K562 (cell line): ENCODE measurements at regions not wholly inside any gene's neighbourhood (a gene's known extent, or its start where the extent isn't known, plus 50 kb on each side); places are given as distances from the start of the nearest gene placed in this dataset.

Experiments used
- ATAC-seq: fragments of 200-7000 bp; cut with Tn5 transposase; 3 replicates; pipeline ENCODE4 v1.9.1; 2020; ENCODE audit warnings: moderate library complexity
- BruUV-seq: library from RNA; stranded (reverse); fragments of 400-500 nt; replicated peaks from 2 replicates; lab custom pipeline; 2021; lab: Mats Ljungman, UMichigan
- CTCF ChIA-PET: fragments of 300-600 bp; formaldehyde crosslinking; extraction: SDS; loops from one replicate; lab custom pipeline; 2021; ENCODE audit warnings: low intra/inter-chr PET ratio; lab: Yijun Ruan, JAX
- POLR2A ChIA-PET: fragments of 300-600, 350-650 bp; sonication (Branson Sonifier 250); formaldehyde crosslinking; extraction: SDS; loops from one replicate; lab custom pipeline; 2021; ENCODE audit warnings: antibody characterized with exemption, inconsistent platforms; lab: Yijun Ruan, JAX
- DNase-seq, 4 experiments: peaks; one replicate each; pipeline versions ENCODE4 v3.0.0 to v3.0.0-alpha.2; 2011 to 2018; ENCODE audit warnings: low spot score in 3 of 4, mixed read lengths in 3 of 4; ENCODE audit errors: extremely low read depth in 1 of 4
- FAIRE-seq: peaks from 2 replicates; lab custom pipeline; 2011; peaks lifted over from hg19 to GRCh38; lab: Jason Lieb, UNC
- H2AFZ ChIP-seq: 2 replicates; pipeline ENCODE4 v1.6.0; 2011; ENCODE audit warnings: low read depth, low read length, control low read depth, inconsistent platforms
- H3K27ac ChIP-seq: fragments of 200-600 bp; 3 replicates; pipeline ENCODE4 v1.8.0; 2011; ENCODE audit warnings: low read depth, mild to moderate bottlenecking, control low read depth, inconsistent platforms, low read length, moderate library complexity, mixed read lengths; ENCODE audit errors: extremely low read depth
- H3K27me3 ChIP-seq, 2 experiments: fragments of 300-600 bp in 1 of 2; 2 replicates in 1 of 2; 3 replicates in 1 of 2; pipeline versions ENCODE4 v1.6.0 to v1.8.0; 2011; ENCODE audit warnings: inconsistent platforms in 2 of 2, low read length in 2 of 2, mild to moderate bottlenecking in 1 of 2, mixed read lengths in 1 of 2, moderate library complexity in 1 of 2; ENCODE audit not compliant: control insufficient read depth in 2 of 2, insufficient read depth in 2 of 2
- H3K36me3 ChIP-seq: fragments of 300-600 bp; 3 replicates; pipeline ENCODE4 v1.8.0; 2011; ENCODE audit warnings: mild to moderate bottlenecking, low read length, inconsistent platforms; ENCODE audit not compliant: control insufficient read depth, insufficient read depth
- H3K4me1 ChIP-seq, 2 experiments: fragments of 200-600 bp in 1 of 2; replicated peaks in 1 of 2; 2 replicates in 1 of 2; 3 replicates in 1 of 2; pipeline versions ENCODE4 v1.5.1 to v1.8.0; 2011; ENCODE audit warnings: inconsistent platforms in 2 of 2, low read length in 2 of 2, mild to moderate bottlenecking in 1 of 2, mixed read lengths in 1 of 2, moderate library complexity in 1 of 2; ENCODE audit not compliant: control insufficient read depth in 2 of 2, insufficient read depth in 2 of 2
- H3K4me2 ChIP-seq: 2 replicates; pipeline ENCODE4 v1.6.1; 2011; ENCODE audit warnings: low read length, control low read depth, inconsistent platforms, mixed read lengths; ENCODE audit not compliant: insufficient read depth
- H3K4me3 ChIP-seq: fragments of 200-600 bp; sonication (generic), shearing (Covaris generic); 2 replicates; pipeline ENCODE4 v1.5.1; 2016; ENCODE audit warnings: control low read depth, inconsistent platforms
- H3K79me2 ChIP-seq: fragments of 200-600 bp; 3 replicates; pipeline ENCODE4 v1.8.0; 2011; ENCODE audit warnings: low read length, inconsistent platforms; ENCODE audit not compliant: control insufficient read depth, insufficient read depth
- H3K9ac ChIP-seq, 2 experiments: 2 replicates each; pipeline versions ENCODE4 v1.6.0 to v1.6.1; 2011; ENCODE audit warnings: low read depth in 2 of 2, low read length in 2 of 2, control low read depth in 1 of 2, inconsistent platforms in 1 of 2, mild to moderate bottlenecking in 1 of 2, mixed read lengths in 1 of 2; ENCODE audit not compliant: insufficient read depth in 1 of 2
- H3K9me1 ChIP-seq: one replicate; pipeline ENCODE4 v1.6.0; 2011; ENCODE audit warnings: inconsistent platforms, mild to moderate bottlenecking, low read length, moderate library complexity; ENCODE audit not compliant: control insufficient read depth, insufficient read depth
- H3K9me3 ChIP-seq: replicated peaks from 2 replicates; pipeline ENCODE4 v1.5.1; 2011; ENCODE audit warnings: low read depth, low read length, inconsistent platforms; ENCODE audit not compliant: control insufficient read depth, insufficient read depth
- H4K20me1 ChIP-seq: replicated peaks from 2 replicates; pipeline ENCODE4 v1.6.1; 2011; ENCODE audit warnings: low read length, inconsistent platforms, mixed read lengths; ENCODE audit not compliant: control insufficient read depth, insufficient read depth
- ATF3 ChIP-seq, 2 experiments: fragments of 450-650 bp in 1 of 2; sonication (generic) in 1 of 2; formaldehyde crosslinking in 1 of 2; IDR thresholded peaks in 1 of 2; conservative IDR thresholded peaks in 1 of 2; 2 replicates each; pipeline versions ENCODE4 v1.6.1 to v1.8.1; 2016 to 2023; ENCODE audit warnings: mild to moderate bottlenecking in 2 of 2, moderate library complexity in 2 of 2, inconsistent platforms in 1 of 2, missing genetic modification reagents in 1 of 2
- CTCFL ChIP-seq: IDR thresholded peaks from 2 replicates; pipeline ENCODE4 v1.6.1; 2011; ENCODE audit warnings: borderline replicate concordance, low read depth, mild to moderate bottlenecking, moderate library complexity, low read length; ENCODE audit not compliant: insufficient read depth, poor library complexity, severe bottlenecking
- EP400 ChIP-seq: fragments of 450-650 bp; IDR thresholded peaks from 2 replicates; pipeline ENCODE4 v1.6.1; 2017; ENCODE audit warnings: antibody characterized with exemption, mild to moderate bottlenecking, moderate library complexity
- KAT2B ChIP-seq: IDR thresholded peaks from one replicate; pipeline ENCODE4 v1.6.1; 2012; ENCODE audit warnings: low read depth, mild to moderate bottlenecking, control low read depth, inconsistent platforms, low read length, moderate library complexity
- MAFG ChIP-seq: fragments of 450-650 bp; conservative IDR thresholded peaks from 2 replicates; pipeline ENCODE4 v1.6.1; 2016; ENCODE audit warnings: missing genetic modification characterization, missing compliant biosample characterization
- RAD21 ChIP-seq, 2 experiments: fragments of 250-450 bp in 1 of 2; fragments of 450-650 bp in 1 of 2; sonication (Bioruptor Pico) in 1 of 2; formaldehyde crosslinking in 1 of 2; IDR thresholded peaks in 1 of 2; conservative IDR thresholded peaks in 1 of 2; 2 replicates each; pipeline versions ENCODE4 v1.4.0 to v1.8.0; 2020 to 2022; ENCODE audit warnings: mild to moderate bottlenecking in 2 of 2, moderate library complexity in 1 of 2
- RBM17 ChIP-seq: fragments of 200-400 bp; formaldehyde crosslinking; IDR thresholded peaks from 2 replicates; pipeline ENCODE4 v1.6.1; 2017; ENCODE audit warnings: low read depth, mild to moderate bottlenecking, low read length, borderline replicate concordance
- RNF2 ChIP-seq: sonication (generic); IDR thresholded peaks from 2 replicates; pipeline ENCODE4 v1.6.1; 2016
- SMAD2 ChIP-seq: fragments of 150-350 bp; IDR thresholded peaks from 2 replicates; pipeline ENCODE4 v1.6.1; 2014; ENCODE audit warnings: low read depth, mild to moderate bottlenecking, low read length
- TSHZ1 ChIP-seq: fragments of 250-450 bp; sonication (Bioruptor Pico); IDR thresholded peaks from 2 replicates; pipeline ENCODE4 v1.4.0; 2020; ENCODE audit warnings: mild to moderate bottlenecking, moderate library complexity
- U2AF2 ChIP-seq: fragments of 200-400 bp; formaldehyde crosslinking; optimal IDR thresholded peaks from 2 replicates; pipeline ENCODE3; 2017; ENCODE audit warnings: low read depth, mild to moderate bottlenecking, low read length
- ZEB2 ChIP-seq: fragments of 450-650 bp; IDR thresholded peaks from 2 replicates; pipeline ENCODE4 v1.6.1; 2016
- ZNF41 ChIP-seq: fragments of 250-450 bp; sonication (Bioruptor Pico); conservative IDR thresholded peaks from 2 replicates; pipeline ENCODE4 v1.4.0; 2020; ENCODE audit warnings: mild to moderate bottlenecking
- ZNF584 ChIP-seq: fragments of 200-800 bp; sonication (Bioruptor generic); IDR thresholded peaks from 2 replicates; pipeline ENCODE4 v1.6.1; 2016; ENCODE audit warnings: low read depth, mild to moderate bottlenecking, missing genetic modification characterization, missing compliant biosample characterization
- WGBS: fragments of 100-300 bp; shearing (Covaris generic); methylation state at CpG from one replicate; pipeline ENCODE4 v1.1.6; 2016; ENCODE audit warnings: low coverage, mixed read lengths; ENCODE audit not compliant: insufficient coverage; ENCODE audit errors: missing lambda C conversion rate; 5-methylcytosine and 5-hydroxymethylcytosine counted together
- in situ Hi-C: fragments of 300-500 bp; cut with MboI; formaldehyde crosslinking; loops from 4 replicates; pipeline ENCODE4 v1.15.0; 2018; ENCODE audit warnings: inconsistent platforms, mixed read lengths
- intact Hi-C: fragments of 100-400 bp; cut with micrococcal nuclease; formaldehyde crosslinking; loops from 2 replicates; pipeline ENCODE4 v1.14.2; 2022

GRCh38 chr17:79354173-79354820 is 256.6 kb downstream of the RBFOX3 start:
- H3K9me3 ChIP-seq, result no peaks in the 10 kb centered on the region
- H3K9me1 ChIP-seq, result no peaks in the 10 kb centered on the region
- in situ Hi-C loops, result no loop called here
- H3K4me3 ChIP-seq, result no peak overlapping the region
- WGBS, result 4% methylated on average over 15 of the region's 15 CpGs
- CTCF ChIA-PET, result no interaction called here
- TF ChIP-seq KAT2B, result no peak
- TF ChIP-seq ZNF584 (CRISPR knock-in tag), result no peak
- TF ChIP-seq U2AF2, result no peak
- TF ChIP-seq ATF3 (IDR thresholded peaks at IDR 0.05), result no peak
- TF ChIP-seq ATF3 (CRISPR knock-in tag; conservative IDR thresholded peaks at IDR 0.05), result no peak
- no peak for TF ChIP-seq RBM17
- no peak for TF ChIP-seq CTCFL
- TF ChIP-seq ZEB2, result no peak
- TF ChIP-seq RNF2, result no peak
- no peak for TF ChIP-seq RAD21 (CRISPR knock-in tag; conservative IDR thresholded peaks at IDR 0.05 in 1 of 2, IDR thresholded peaks at IDR 0.05 in 1 of 2)
- no peak for TF ChIP-seq EP400
- no peak for TF ChIP-seq TSHZ1 (CRISPR knock-in tag)
- no peak for TF ChIP-seq MAFG (tag)
- TF ChIP-seq ZNF41 (CRISPR knock-in tag), result no peak
- no peak for TF ChIP-seq SMAD2
- no peaks in the 10 kb centered on the region; the same call in none of the 2 replicates for H4K20me1 ChIP-seq
- no peak overlapping the region for H3K4me2 ChIP-seq
- BruUV-seq, result no TSS peak
- no peaks in the 10 kb centered on the region for H3K4me1 ChIP-seq
- intact Hi-C loops, result no loop called here
- H3K79me2 ChIP-seq, result no peaks in the 10 kb centered on the region
- no peak overlapping the region for H3K9ac ChIP-seq
- FAIRE-seq, result no peak
- no peaks in the 10 kb centered on the region for H3K36me3 ChIP-seq
- no peak for ATAC-seq
- H3K27ac ChIP-seq, result no peak overlapping the region
- no peak for DNase-seq
- no peak overlapping the region for H2AFZ ChIP-seq
- POLR2A ChIA-PET, result interaction anchor here (1.0 to 1.1 kb wide), 2 partner anchors 13 to 179 kb away, joined by 3 to 4 read pairs; no protein-coding TSS in a partner anchor
- peaks cover 3 to 46% of the 10 kb centered on the region in 2 experiments; a peak in 4 of 5 replicates for H3K27me3 ChIP-seq
